Activated CD4-positive, alpha-beta T cell treated with anti-CD3 and anti-CD28 coated beads, Interleukin-10, Interleukin-2, amounts not matched to agents 100 ng/mL and 50 ng/mL, durations not matched to agents 16 hours and 8 hours (primary cell): ENCODE measurements at regions not wholly inside any gene's neighbourhood (a gene's known extent, or its start where the extent isn't known, plus 50 kb on each side); places are given as distances from the start of the nearest gene placed in this dataset.

Source experiments
- DNase-seq: peaks from one replicate; pipeline ENCODE4 v3.0.0-alpha.2; 2020

- no peak for DNase-seq
Observed at GRCh38 chr6:27053738-27054137, 193.8 kb upstream of the PRSS16 start.

GRCh38 chr6:27056615-27057014, 190.9 kb upstream of the PRSS16 start:
- no peak for DNase-seq

GRCh38 chr6:27059621-27060425, 187.7 kb upstream of the PRSS16 start:
- DNase-seq = no peak

GRCh38 chr6:27061235-27061993, 186.1 kb upstream of the PRSS16 start:
- DNase-seq = no peak

- no peak for DNase-seq
Observed at GRCh38 chr6:27062755-27063154, 184.7 kb upstream of the PRSS16 start.

- DNase-seq = no peak
Observed at GRCh38 chr6:27065183-27065582, 182.3 kb upstream of the PRSS16 start.

GRCh38 chr6:27066381-27066780, 181.1 kb upstream of the PRSS16 start:
- no peak for DNase-seq

- no peak for DNase-seq
Observed at GRCh38 chr6:27066802-27067201, 180.7 kb upstream of the PRSS16 start.

- DNase-seq = no peak
Observed at GRCh38 chr6:27073441-27073840, 174.1 kb upstream of the PRSS16 start.

GRCh38 chr6:27076116-27076515, 171.4 kb upstream of the PRSS16 start:
- no peak for DNase-seq

GRCh38 chr6:27078734-27079357, 168.7 kb upstream of the PRSS16 start:
- peak; percentile 55 for DNase-seq

GRCh38 chr6:27081188-27081587, 166.3 kb upstream of the PRSS16 start:
- no peak for DNase-seq

GRCh38 chr6:27081931-27082330, 165.6 kb upstream of the PRSS16 start:
- no peak for DNase-seq

GRCh38 chr6:27088068-27088467, 159.4 kb upstream of the PRSS16 start:
- DNase-seq = no peak

GRCh38 chr6:27091661-27092315, 155.7 kb upstream of the PRSS16 start:
- peak; percentile 86 for DNase-seq

GRCh38 chr6:27092316-27092692, 155.2 kb upstream of the PRSS16 start:
- DNase-seq = no peak

- no peak for DNase-seq
Observed at GRCh38 chr6:27095914-27096313, 151.6 kb upstream of the PRSS16 start.

- peak; percentile 86 for DNase-seq
Observed at GRCh38 chr6:27096834-27097511, 150.5 kb upstream of the PRSS16 start.

- DNase-seq = no peak
Observed at GRCh38 chr6:27098956-27099355, 148.5 kb upstream of the PRSS16 start.

- DNase-seq = no peak
Observed at GRCh38 chr6:27100921-27101320, 146.6 kb upstream of the PRSS16 start.

GRCh38 chr6:27101824-27102223, 145.7 kb upstream of the PRSS16 start:
- DNase-seq = no peak

- DNase-seq = no peak
Observed at GRCh38 chr6:27106382-27106781, 141.1 kb upstream of the PRSS16 start.

GRCh38 chr6:27111743-27112142, 135.8 kb upstream of the PRSS16 start:
- DNase-seq = no peak
